Type B pancreatic cell (in vitro differentiated cells): ENCODE measurements at regions not wholly inside any gene's neighbourhood (a gene's known extent, or its start where the extent isn't known, plus 50 kb on each side); places are given as distances from the start of the nearest gene placed in this dataset.
"Not testable (repeated sequence)": the region's sequence is repeated elsewhere in the genome, so short reads cannot be mapped to it uniquely, and the experiment has no call there.

Experiments used
- DNase-seq: peaks from one replicate; pipeline ENCODE4 v3.0.0; 2021; ENCODE audit warnings: mixed read lengths; ENCODE audit not compliant: unreplicated experiment; ENCODE audit errors: extremely low spot score
- H3K27ac Mint-ChIP-seq: 2 replicates; pipeline ENCODE4 v1.8.0; 2021; ENCODE audit warnings: mild to moderate bottlenecking, mixed read lengths
- H3K27me3 Mint-ChIP-seq: 2 replicates; pipeline ENCODE4 v1.8.0; 2021; ENCODE audit warnings: mixed read lengths
- H3K36me3 Mint-ChIP-seq: 2 replicates; pipeline ENCODE4 v1.8.0; 2021; ENCODE audit warnings: mixed read lengths
- H3K4me1 Mint-ChIP-seq: one replicate; pipeline ENCODE4 v1.8.0; 2021; ENCODE audit warnings: mixed read lengths; ENCODE audit not compliant: unreplicated experiment
- H3K4me3 Mint-ChIP-seq: 2 replicates; pipeline ENCODE4 v1.8.0; 2021; ENCODE audit warnings: mild to moderate bottlenecking, mixed read lengths
- H3K9me3 Mint-ChIP-seq: 2 replicates; pipeline ENCODE4 v1.8.0; 2021; ENCODE audit warnings: mixed read lengths
- CTCF ChIP-seq: fragments of 200-600 bp; sonication (generic); conservative IDR thresholded peaks from 2 replicates; pipeline ENCODE4 v1.5.0; 2021; ENCODE audit warnings: antibody characterized with exemption, mild to moderate bottlenecking

GRCh38 chrX:85570496-85570895 is 191.0 kb upstream of the POF1B start:
- H3K9me3 Mint-ChIP-seq: peaks cover 6% of the 10 kb centered on the region
- H3K36me3 Mint-ChIP-seq: no peaks in the 10 kb centered on the region
- no peaks in the 10 kb centered on the region for H3K27me3 Mint-ChIP-seq
- H3K4me1 Mint-ChIP-seq: no peaks in the 10 kb centered on the region
- H3K4me3 Mint-ChIP-seq: no peak overlapping the region
- no peak for DNase-seq
- no peak for TF ChIP-seq CTCF
- no peak overlapping the region for H3K27ac Mint-ChIP-seq

- no peak for TF ChIP-seq CTCF
- H3K4me1 Mint-ChIP-seq: no peaks in the 10 kb centered on the region
- no peak overlapping the region for H3K27ac Mint-ChIP-seq
- H3K4me3 Mint-ChIP-seq: no peak overlapping the region
- no peak for DNase-seq
- H3K27me3 Mint-ChIP-seq: no peaks in the 10 kb centered on the region
- no peaks in the 10 kb centered on the region for H3K36me3 Mint-ChIP-seq
- H3K9me3 Mint-ChIP-seq: peaks cover 6% of the 10 kb centered on the region
Measured at GRCh38 chrX:85569686-85570085, 190.2 kb upstream of the POF1B start.

- no peak for TF ChIP-seq CTCF
- Mint-ChIP-seq H3K36me3 (no peaks in the 10 kb centered on the region), H3K27me3 (no peaks in the 10 kb centered on the region), H3K4me3 (no peak overlapping the region), H3K9me3 (peaks cover 6% of the 10 kb centered on the region), H3K27ac (no peak overlapping the region), H3K4me1 (no peaks in the 10 kb centered on the region)
- DNase-seq: no peak
Measured at GRCh38 chrX:85569096-85569495, 189.6 kb upstream of the POF1B start.

- Mint-ChIP-seq H3K27ac (no peak overlapping the region), H3K4me1 (no peaks in the 10 kb centered on the region), H3K9me3 (no peaks in the 10 kb centered on the region), H3K36me3 (no peaks in the 10 kb centered on the region), H3K4me3 (no peak overlapping the region), H3K27me3 (no peaks in the 10 kb centered on the region)
- DNase-seq: no peak
- TF ChIP-seq CTCF: no peak
Measured at GRCh38 chrX:85561231-85561630, 181.8 kb upstream of the POF1B start.

GRCh38 chrX:85544609-85545008 is 165.1 kb upstream of the POF1B start:
- Mint-ChIP-seq H3K4me3 (no peak overlapping the region), H3K36me3 (no peaks in the 10 kb centered on the region), H3K27ac (no peak overlapping the region), H3K9me3 (no peaks in the 10 kb centered on the region), H3K4me1 (no peaks in the 10 kb centered on the region), H3K27me3 (no peaks in the 10 kb centered on the region)
- DNase-seq: no peak
- TF ChIP-seq CTCF: peak; percentile 78

- Mint-ChIP-seq H3K27me3 (no peaks in the 10 kb centered on the region), H3K27ac (no peak overlapping the region), H3K9me3 (no peaks in the 10 kb centered on the region), H3K4me3 (no peak overlapping the region), H3K4me1 (no peaks in the 10 kb centered on the region), H3K36me3 (no peaks in the 10 kb centered on the region)
- TF ChIP-seq CTCF: no peak
- no peak for DNase-seq
Measured at GRCh38 chrX:85543866-85544265, 164.4 kb upstream of the POF1B start.

- H3K9me3 Mint-ChIP-seq, DNase-seq, H3K27me3 Mint-ChIP-seq, H3K27ac Mint-ChIP-seq, H3K4me1 Mint-ChIP-seq, H3K36me3 Mint-ChIP-seq: not testable (repeated sequence)
- H3K4me3 Mint-ChIP-seq: peak overlapping the region; percentile 60
Measured at GRCh38 chrX:85529141-85529540, 149.7 kb upstream of the POF1B start.
